ENCODE measurements at regions not wholly inside any gene's neighbourhood (a gene's known extent, or its start where the extent isn't known, plus 50 kb on each side); places are given as distances from the start of the nearest gene placed in this dataset.

GRCh38 chr1:68378296-68379084 lies 71.3 kb downstream of the RPE65 start:
- DNase-seq: no peak

GRCh38 chr1:68377098-68377497 lies 72.7 kb downstream of the RPE65 start:
- no peak for DNase-seq

- no peak for DNase-seq
Measured at GRCh38 chr1:68376441-68376840, 73.3 kb downstream of the RPE65 start.

- no peak for DNase-seq
Measured at GRCh38 chr1:68375919-68376318, 73.8 kb downstream of the RPE65 start.

GRCh38 chr1:68373173-68373572 lies 76.6 kb downstream of the RPE65 start:
- no peak for DNase-seq

GRCh38 chr1:68372487-68372886 lies 77.3 kb downstream of the RPE65 start:
- DNase-seq: no peak

GRCh38 chr1:68370101-68370915 lies 79.4 kb downstream of the RPE65 start:
- no peak for DNase-seq

- DNase-seq: no peak
Measured at GRCh38 chr1:68366572-68366971, 83.2 kb downstream of the RPE65 start.

- DNase-seq: no peak
Measured at GRCh38 chr1:68365709-68366382, 83.9 kb downstream of the RPE65 start.

GRCh38 chr1:68363339-68363738 lies 86.4 kb downstream of the RPE65 start:
- no peak for DNase-seq

GRCh38 chr1:68361346-68361910 lies 88.3 kb downstream of the RPE65 start:
- DNase-seq: no peak

- DNase-seq: no peak
Measured at GRCh38 chr1:68359045-68359444, 90.7 kb downstream of the RPE65 start.

- no peak for DNase-seq
Measured at GRCh38 chr1:68358439-68358838, 91.3 kb downstream of the RPE65 start.

- no peak for DNase-seq
Measured at GRCh38 chr1:68355614-68356013, 94.1 kb downstream of the RPE65 start.

- DNase-seq: no peak
Measured at GRCh38 chr1:68352202-68352601, 97.6 kb downstream of the RPE65 start.

- DNase-seq: peak; percentile 11
Measured at GRCh38 chr1:68347415-68347814, 102.3 kb downstream of the RPE65 start.

GRCh38 chr1:68346188-68346808 lies 103.5 kb downstream of the RPE65 start:
- no peak for DNase-seq

- DNase-seq: no peak
Measured at GRCh38 chr1:68344208-68344607, 105.5 kb downstream of the RPE65 start.

GRCh38 chr1:68340951-68341350 lies 108.6 kb upstream of the WLS start:
- DNase-seq: no peak

GRCh38 chr1:68339505-68339904 lies 107.2 kb upstream of the WLS start:
- DNase-seq: no peak

GRCh38 chr1:68338081-68338480 lies 105.8 kb upstream of the WLS start:
- no peak for DNase-seq

- no peak for DNase-seq
Measured at GRCh38 chr1:68332041-68332440, 99.7 kb upstream of the WLS start.
